Liver (tissue), 8 donors: ENCODE measurements at regions not wholly inside any gene's neighbourhood (a gene's known extent, or its start where the extent isn't known, plus 50 kb on each side); places are given as distances from the start of the nearest gene placed in this dataset.

ENCODE experiments used
- DNase-seq: peaks from one replicate; pipeline ENCODE4 v3.0.0-alpha.2; 2017; ENCODE audit warnings: low spot score
- H3K27ac ChIP-seq, 2 donors: one replicate each; pipeline ENCODE4 v1.7.0; 2013; ENCODE audit warnings: inconsistent platforms in 2 of 2, low read length in 2 of 2, control low read depth in 1 of 2, low read depth in 1 of 2, mild to moderate bottlenecking in 1 of 2
- H3K27me3 ChIP-seq, 4 donors: one replicate each; pipeline versions ENCODE4 v1.6.1 to v1.7.0; 2013; ENCODE audit warnings: low read length in 3 of 4, inconsistent platforms in 1 of 4, mild to moderate bottlenecking in 1 of 4, moderate library complexity in 1 of 4; ENCODE audit not compliant: control insufficient read depth in 4 of 4, insufficient read depth in 4 of 4
- H3K36me3 ChIP-seq, 4 donors: one replicate each; pipeline versions ENCODE4 v1.6.1 to v1.7.0; 2013; ENCODE audit warnings: low read length in 3 of 4, mild to moderate bottlenecking in 3 of 4, low read depth in 1 of 4, moderate library complexity in 1 of 4; ENCODE audit not compliant: control insufficient read depth in 4 of 4, insufficient read depth in 3 of 4
- H3K4me1 ChIP-seq, 4 donors: one replicate each; pipeline versions ENCODE4 v1.6.1 to v1.7.0; 2013; ENCODE audit warnings: low read length in 3 of 4, mild to moderate bottlenecking in 3 of 4, moderate library complexity in 1 of 4; ENCODE audit not compliant: control insufficient read depth in 4 of 4, insufficient read depth in 4 of 4
- H3K4me3 ChIP-seq, 3 donors: one replicate each; pipeline versions ENCODE4 v1.6.1 to v1.7.0; 2013; ENCODE audit warnings: low read length in 3 of 3, control low read depth in 1 of 3, low read depth in 1 of 3, mild to moderate bottlenecking in 1 of 3
- H3K9ac ChIP-seq, 2 donors: one replicate each; pipeline ENCODE4 v1.7.0; 2013; ENCODE audit warnings: low read length in 2 of 2, mild to moderate bottlenecking in 2 of 2, moderate library complexity in 2 of 2, control low read depth in 1 of 2, low read depth in 1 of 2
- H3K9me3 ChIP-seq, 4 donors: one replicate each; pipeline versions ENCODE4 v1.6.1 to v1.7.0; 2013; ENCODE audit warnings: low read length in 3 of 4; ENCODE audit not compliant: control insufficient read depth in 4 of 4
- FOXA1 ChIP-seq: IDR thresholded peaks from 2 replicates; pipeline ENCODE4 v1.6.1; 2016; ENCODE audit warnings: antibody characterized with exemption
- FOXA2 ChIP-seq: IDR thresholded peaks from 2 replicates; pipeline ENCODE4 v1.6.1; 2016; ENCODE audit warnings: antibody characterized with exemption
- GABPA ChIP-seq, 2 donors: IDR thresholded peaks in 1 of 2; conservative IDR thresholded peaks in 1 of 2; 2 replicates each; pipeline ENCODE4 v1.6.1; 2016; ENCODE audit warnings: antibody characterized with exemption in 2 of 2, mild to moderate bottlenecking in 1 of 2, moderate library complexity in 1 of 2
- HNF4A ChIP-seq, 2 donors: conservative IDR thresholded peaks; 2 replicates each; pipeline ENCODE4 v1.6.1; 2016; ENCODE audit warnings: antibody characterized with exemption in 2 of 2, mild to moderate bottlenecking in 2 of 2
- HNF4G ChIP-seq: IDR thresholded peaks from 2 replicates; pipeline ENCODE4 v1.6.1; 2016; ENCODE audit warnings: antibody characterized with exemption
- JUND ChIP-seq, 2 donors: IDR thresholded peaks; 2 replicates each; pipeline ENCODE4 v1.6.1; 2016; ENCODE audit warnings: antibody characterized with exemption in 2 of 2
- NR2F2 ChIP-seq: IDR thresholded peaks from 2 replicates; pipeline ENCODE4 v1.6.1; 2016; ENCODE audit warnings: antibody characterized with exemption
- RAD21 ChIP-seq, 2 donors: IDR thresholded peaks; 2 replicates each; pipeline ENCODE4 v1.6.1; 2016; ENCODE audit warnings: antibody characterized with exemption in 2 of 2, mild to moderate bottlenecking in 2 of 2
- RXRA ChIP-seq, 2 donors: IDR thresholded peaks; 2 replicates each; pipeline ENCODE4 v1.6.1; 2017 to 2018; ENCODE audit warnings: antibody characterized with exemption in 2 of 2, mild to moderate bottlenecking in 1 of 2
- SP1 ChIP-seq: IDR thresholded peaks from 2 replicates; pipeline ENCODE4 v1.6.1; 2018; ENCODE audit warnings: antibody characterized with exemption, mild to moderate bottlenecking
- TAF1 ChIP-seq: conservative IDR thresholded peaks from 2 replicates; pipeline ENCODE4 v1.6.1; 2016; ENCODE audit warnings: antibody characterized with exemption, mild to moderate bottlenecking
- YY1 ChIP-seq: IDR thresholded peaks from 2 replicates; pipeline ENCODE4 v1.6.1; 2016; ENCODE audit warnings: antibody characterized with exemption, mild to moderate bottlenecking
- ZBTB33 ChIP-seq: IDR thresholded peaks from 2 replicates; pipeline ENCODE4 v1.6.1; 2016; ENCODE audit warnings: antibody characterized with exemption
- WGBS: extraction: QIAGEN DNeasy Blood & Tissue Kit; methylation state at CpG from one replicate; pipeline ENCODE4 v1.1.7; 2013; 5-methylcytosine and 5-hydroxymethylcytosine counted together
- TF ChIP-seq, protein P1 (sequence below): IDR thresholded peaks from 2 replicates; pipeline ENCODE4 v1.6.1; 2016; ENCODE audit warnings: antibody characterized with exemption
- TF ChIP-seq, protein P2 (sequence below): IDR thresholded peaks from 2 replicates; pipeline ENCODE4 v1.6.1; 2016; ENCODE audit warnings: antibody characterized with exemption, mild to moderate bottlenecking
- TF ChIP-seq, protein P3 (sequence below): fragments of 150-350 bp; IDR thresholded peaks from 2 replicates; pipeline ENCODE4 v1.5.1; 2017; ENCODE audit warnings: improper control_type of control experiment, low read depth, low read length; ENCODE audit not compliant: missing input control
- donor health status: healthy.
- donor health status: healthy.
- donor health status: healthy.
- donor health status: healthy.
- donor health status: healthy.

DNA sequence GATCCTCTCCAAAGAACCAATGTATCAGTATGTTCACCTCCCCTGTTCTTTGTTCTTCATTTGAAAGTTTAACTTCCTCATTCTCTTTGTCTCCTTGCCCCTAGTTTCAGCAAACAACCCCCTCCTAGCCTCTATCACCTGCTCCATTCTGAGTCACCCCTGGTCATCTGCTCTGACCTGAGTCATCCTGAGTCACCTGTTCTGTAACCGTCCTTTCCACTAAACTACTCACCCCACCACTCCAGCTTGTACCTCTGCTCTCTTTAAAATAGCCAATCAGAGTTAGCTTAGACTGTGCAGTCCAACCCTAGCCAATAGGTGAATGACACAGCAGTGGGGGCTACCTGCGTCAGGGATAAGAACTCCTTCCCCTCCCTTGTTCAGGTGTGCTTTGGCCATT, 249.8 kb upstream of the AADAT start:
- Histone ChIP-seq H3K4me3 (no peak overlapping the region), H3K36me3 (no peaks in the 10 kb centered on the region), H3K27me3 (no peaks in the 10 kb centered on the region), H3K9me3 (peaks cover 0 to 3% (median 3%) of the 10 kb centered on the region in 4 donors), H3K27ac (no peak overlapping the region), H3K4me1 (no peaks in the 10 kb centered on the region), H3K9ac (no peak overlapping the region)
- WGBS: 88% methylated on average over 2 of the region's 2 CpGs
- no peak for TF ChIP-seq GABPA (IDR thresholded peaks at IDR 0.05 in 1 of 2, conservative IDR thresholded peaks at IDR 0.05 in 1 of 2)
- no peak for TF ChIP-seq JUND (IDR thresholded peaks at IDR 0.05)
- no peak for TF ChIP-seq RXRA (IDR thresholded peaks at IDR 0.05)
- no peak for TF ChIP-seq FOXA1
- DNase-seq: no peak

DNA sequence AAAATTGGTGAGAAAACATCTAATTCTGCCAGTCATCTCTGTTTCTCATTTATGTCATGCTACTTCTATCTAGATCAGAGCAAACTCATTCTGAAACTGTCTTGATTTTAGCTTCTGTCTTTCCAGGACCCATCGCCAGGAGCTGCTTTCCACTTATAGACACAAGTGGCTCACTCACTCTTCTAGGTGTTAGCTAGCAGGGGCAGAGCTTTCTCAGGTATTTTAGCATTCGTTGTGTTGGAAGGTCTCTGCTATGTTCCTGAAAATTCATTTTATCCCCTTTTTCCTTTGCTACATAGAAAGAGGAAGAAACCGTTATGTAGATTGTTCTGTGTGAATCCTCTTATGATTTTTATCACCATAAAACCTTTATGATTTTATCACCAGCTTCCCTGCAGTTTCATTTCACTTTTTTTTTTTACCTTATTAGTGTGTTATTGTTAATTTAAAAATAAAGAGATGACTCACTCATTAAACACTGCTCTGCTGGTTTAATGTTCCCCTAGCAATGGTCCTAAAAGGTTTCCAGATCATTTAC, 246.6 kb upstream of the AADAT start:
- no peak for DNase-seq
- Histone ChIP-seq H3K4me3 (no peak overlapping the region), H3K36me3 (no peaks in the 10 kb centered on the region), H3K27me3 (no peaks in the 10 kb centered on the region), H3K27ac (no peak overlapping the region), H3K9ac (no peak overlapping the region), H3K4me1 (no peaks in the 10 kb centered on the region), H3K9me3 (peaks cover 0 to 3% (median 3%) of the 10 kb centered on the region in 4 donors)
- TF ChIP-seq YY1 (no peak), ZBTB33 (no peak), FOXA2 (no peak), SP1 (no peak), RXRA (IDR thresholded peaks at IDR 0.05) (no peak), HNF4A (conservative IDR thresholded peaks at IDR 0.05) (no peak), GABPA (IDR thresholded peaks at IDR 0.05 in 1 of 2, conservative IDR thresholded peaks at IDR 0.05 in 1 of 2) (no peak), NR2F2 (no peak), HNF4G (no peak), FOXA1 (no peak), RAD21 (IDR thresholded peaks at IDR 0.05) (no peak), TAF1 (no peak)
- TF ChIP-seq, protein P1, sequence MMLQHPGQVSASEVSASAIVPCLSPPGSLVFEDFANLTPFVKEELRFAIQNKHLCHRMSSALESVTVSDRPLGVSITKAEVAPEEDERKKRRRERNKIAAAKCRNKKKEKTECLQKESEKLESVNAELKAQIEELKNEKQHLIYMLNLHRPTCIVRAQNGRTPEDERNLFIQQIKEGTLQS: no peak
- TF ChIP-seq, protein P2, sequence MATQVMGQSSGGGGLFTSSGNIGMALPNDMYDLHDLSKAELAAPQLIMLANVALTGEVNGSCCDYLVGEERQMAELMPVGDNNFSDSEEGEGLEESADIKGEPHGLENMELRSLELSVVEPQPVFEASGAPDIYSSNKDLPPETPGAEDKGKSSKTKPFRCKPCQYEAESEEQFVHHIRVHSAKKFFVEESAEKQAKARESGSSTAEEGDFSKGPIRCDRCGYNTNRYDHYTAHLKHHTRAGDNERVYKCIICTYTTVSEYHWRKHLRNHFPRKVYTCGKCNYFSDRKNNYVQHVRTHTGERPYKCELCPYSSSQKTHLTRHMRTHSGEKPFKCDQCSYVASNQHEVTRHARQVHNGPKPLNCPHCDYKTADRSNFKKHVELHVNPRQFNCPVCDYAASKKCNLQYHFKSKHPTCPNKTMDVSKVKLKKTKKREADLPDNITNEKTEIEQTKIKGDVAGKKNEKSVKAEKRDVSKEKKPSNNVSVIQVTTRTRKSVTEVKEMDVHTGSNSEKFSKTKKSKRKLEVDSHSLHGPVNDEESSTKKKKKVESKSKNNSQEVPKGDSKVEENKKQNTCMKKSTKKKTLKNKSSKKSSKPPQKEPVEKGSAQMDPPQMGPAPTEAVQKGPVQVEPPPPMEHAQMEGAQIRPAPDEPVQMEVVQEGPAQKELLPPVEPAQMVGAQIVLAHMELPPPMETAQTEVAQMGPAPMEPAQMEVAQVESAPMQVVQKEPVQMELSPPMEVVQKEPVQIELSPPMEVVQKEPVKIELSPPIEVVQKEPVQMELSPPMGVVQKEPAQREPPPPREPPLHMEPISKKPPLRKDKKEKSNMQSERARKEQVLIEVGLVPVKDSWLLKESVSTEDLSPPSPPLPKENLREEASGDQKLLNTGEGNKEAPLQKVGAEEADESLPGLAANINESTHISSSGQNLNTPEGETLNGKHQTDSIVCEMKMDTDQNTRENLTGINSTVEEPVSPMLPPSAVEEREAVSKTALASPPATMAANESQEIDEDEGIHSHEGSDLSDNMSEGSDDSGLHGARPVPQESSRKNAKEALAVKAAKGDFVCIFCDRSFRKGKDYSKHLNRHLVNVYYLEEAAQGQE: no peak
- TF ChIP-seq, protein P3, sequence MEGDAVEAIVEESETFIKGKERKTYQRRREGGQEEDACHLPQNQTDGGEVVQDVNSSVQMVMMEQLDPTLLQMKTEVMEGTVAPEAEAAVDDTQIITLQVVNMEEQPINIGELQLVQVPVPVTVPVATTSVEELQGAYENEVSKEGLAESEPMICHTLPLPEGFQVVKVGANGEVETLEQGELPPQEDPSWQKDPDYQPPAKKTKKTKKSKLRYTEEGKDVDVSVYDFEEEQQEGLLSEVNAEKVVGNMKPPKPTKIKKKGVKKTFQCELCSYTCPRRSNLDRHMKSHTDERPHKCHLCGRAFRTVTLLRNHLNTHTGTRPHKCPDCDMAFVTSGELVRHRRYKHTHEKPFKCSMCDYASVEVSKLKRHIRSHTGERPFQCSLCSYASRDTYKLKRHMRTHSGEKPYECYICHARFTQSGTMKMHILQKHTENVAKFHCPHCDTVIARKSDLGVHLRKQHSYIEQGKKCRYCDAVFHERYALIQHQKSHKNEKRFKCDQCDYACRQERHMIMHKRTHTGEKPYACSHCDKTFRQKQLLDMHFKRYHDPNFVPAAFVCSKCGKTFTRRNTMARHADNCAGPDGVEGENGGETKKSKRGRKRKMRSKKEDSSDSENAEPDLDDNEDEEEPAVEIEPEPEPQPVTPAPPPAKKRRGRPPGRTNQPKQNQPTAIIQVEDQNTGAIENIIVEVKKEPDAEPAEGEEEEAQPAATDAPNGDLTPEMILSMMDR: no peak
- 69% methylated on average over 3 of the region's 3 CpGs for WGBS
